22Rv1 (cell line): ENCODE measurements at regions not wholly inside any gene's neighbourhood (a gene's known extent, or its start where the extent isn't known, plus 50 kb on each side); places are given as distances from the start of the nearest gene placed in this dataset.

Source experiments
- ZFX ChIP-seq: fragments of 450-650 bp; IDR thresholded peaks from 2 replicates; pipeline ENCODE4 v1.6.1; 2017; ENCODE audit warnings: antibody characterized with exemption, borderline replicate concordance
- TF ChIP-seq, protein P1 (sequence below): fragments of 450-650 bp; IDR thresholded peaks from 2 replicates; pipeline ENCODE4 v1.5.1; 2017; ENCODE audit warnings: mild to moderate bottlenecking

DNA sequence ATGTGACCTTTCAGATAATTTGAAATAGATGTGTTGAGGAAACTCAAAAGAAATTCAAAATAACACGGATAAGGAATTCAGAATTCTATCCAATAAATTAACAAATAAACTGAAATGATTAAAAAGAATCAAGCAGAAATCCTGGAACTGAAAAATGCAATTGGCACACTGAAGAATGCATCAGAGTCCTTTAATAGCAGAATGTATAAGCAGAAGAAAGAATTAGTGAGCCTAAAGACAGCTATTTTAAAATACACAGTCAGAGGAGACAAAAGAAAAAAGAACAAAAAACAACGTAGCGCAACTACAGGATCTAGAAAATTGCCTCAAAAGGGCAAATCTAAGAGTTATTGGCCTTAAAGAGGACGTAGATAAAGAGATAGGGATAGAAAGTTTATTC lies 99.6 kb upstream of the SAMSN1 start:
- TF ChIP-seq, protein P1, sequence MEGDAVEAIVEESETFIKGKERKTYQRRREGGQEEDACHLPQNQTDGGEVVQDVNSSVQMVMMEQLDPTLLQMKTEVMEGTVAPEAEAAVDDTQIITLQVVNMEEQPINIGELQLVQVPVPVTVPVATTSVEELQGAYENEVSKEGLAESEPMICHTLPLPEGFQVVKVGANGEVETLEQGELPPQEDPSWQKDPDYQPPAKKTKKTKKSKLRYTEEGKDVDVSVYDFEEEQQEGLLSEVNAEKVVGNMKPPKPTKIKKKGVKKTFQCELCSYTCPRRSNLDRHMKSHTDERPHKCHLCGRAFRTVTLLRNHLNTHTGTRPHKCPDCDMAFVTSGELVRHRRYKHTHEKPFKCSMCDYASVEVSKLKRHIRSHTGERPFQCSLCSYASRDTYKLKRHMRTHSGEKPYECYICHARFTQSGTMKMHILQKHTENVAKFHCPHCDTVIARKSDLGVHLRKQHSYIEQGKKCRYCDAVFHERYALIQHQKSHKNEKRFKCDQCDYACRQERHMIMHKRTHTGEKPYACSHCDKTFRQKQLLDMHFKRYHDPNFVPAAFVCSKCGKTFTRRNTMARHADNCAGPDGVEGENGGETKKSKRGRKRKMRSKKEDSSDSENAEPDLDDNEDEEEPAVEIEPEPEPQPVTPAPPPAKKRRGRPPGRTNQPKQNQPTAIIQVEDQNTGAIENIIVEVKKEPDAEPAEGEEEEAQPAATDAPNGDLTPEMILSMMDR = no peak
- no peak for TF ChIP-seq ZFX
